IMR-90 (cell line): ENCODE measurements at regions not wholly inside any gene's neighbourhood (a gene's known extent, or its start where the extent isn't known, plus 50 kb on each side); places are given as distances from the start of the nearest gene placed in this dataset.
A peak's percentile ranks its signal among the peaks of the same experiment; 100 is the strongest.

ENCODE experiments used
- ATAC-seq: fragments of 200-7000 bp; cut with Tn5 transposase; 2 replicates; pipeline ENCODE4 v1.9.1; 2020; ENCODE audit warnings: low read depth, mild to moderate bottlenecking, moderate library complexity
- BruUV-seq: library from RNA; stranded (reverse); fragments of 400-500 nt; replicated peaks from 2 replicates; lab custom pipeline; 2021; lab: Mats Ljungman, UMichigan
- CTCF ChIA-PET: fragments of 300-600 bp; formaldehyde crosslinking; extraction: SDS; loops from one replicate; lab custom pipeline; 2021; ENCODE audit warnings: antibody characterized with exemption; lab: Yijun Ruan, JAX
- POLR2A ChIA-PET: fragments of 300-600 bp; sonication (Branson Sonifier 250); formaldehyde crosslinking; loops from one replicate; lab custom pipeline; 2022; ENCODE audit warnings: antibody characterized with exemption; ENCODE audit not compliant: unreplicated experiment; lab: Charles Lee
- DNase-seq: peaks from one replicate; pipeline ENCODE4 v3.0.0; 2013
- H2AFZ ChIP-seq: replicated peaks from 2 replicates; pipeline ENCODE3; 2013; ENCODE audit warnings: low read length, mild to moderate bottlenecking; ENCODE audit not compliant: poor library complexity
- H2AK5ac ChIP-seq: 2 replicates; pipeline ENCODE4 v1.6.1; 2013; ENCODE audit warnings: low read depth, low read length, inconsistent platforms
- H2AK9ac ChIP-seq: replicated peaks from 2 replicates; pipeline ENCODE3; 2013; ENCODE audit warnings: mild to moderate bottlenecking, low read depth, low read length, moderate library complexity; ENCODE audit not compliant: poor library complexity
- H2BK120ac ChIP-seq: 2 replicates; pipeline ENCODE4 v1.6.1; 2013; ENCODE audit warnings: low read depth, low read length, inconsistent platforms
- H2BK15ac ChIP-seq: 3 replicates; pipeline ENCODE4 v1.6.1; 2013; ENCODE audit warnings: low read depth, low read length, inconsistent platforms
- H2BK20ac ChIP-seq: 2 replicates; pipeline ENCODE4 v1.6.1; 2013; ENCODE audit warnings: low read depth, mild to moderate bottlenecking, inconsistent platforms, low read length, moderate library complexity
- H2BK5ac ChIP-seq: 2 replicates; pipeline ENCODE4 v1.6.1; 2013; ENCODE audit warnings: mild to moderate bottlenecking, low read depth, low read length, inconsistent platforms; ENCODE audit not compliant: poor library complexity, severe bottlenecking
- H3K14ac ChIP-seq: replicated peaks from 2 replicates; pipeline ENCODE4 v1.6.1; 2013; ENCODE audit warnings: low read depth, low read length, inconsistent platforms
- H3K18ac ChIP-seq: 2 replicates; pipeline ENCODE4 v1.6.1; 2013; ENCODE audit warnings: low read depth, low read length, control low read depth
- H3K23ac ChIP-seq: 2 replicates; pipeline ENCODE4 v1.6.1; 2013; ENCODE audit warnings: low read depth, low read length, inconsistent platforms
- H3K27ac ChIP-seq: 2 replicates; pipeline ENCODE4 v1.5.1; 2013; ENCODE audit warnings: mild to moderate bottlenecking, control low read depth, low read length; ENCODE audit not compliant: insufficient read depth
- H3K27me3 ChIP-seq: 2 replicates; pipeline ENCODE4 v1.6.1; 2013; ENCODE audit warnings: low read length; ENCODE audit not compliant: control insufficient read depth, insufficient read depth
- H3K36me3 ChIP-seq: 2 replicates; pipeline ENCODE4 v1.6.1; 2013; ENCODE audit warnings: low read length, mixed read lengths; ENCODE audit not compliant: control insufficient read depth, insufficient read depth
- H3K4ac ChIP-seq: 2 replicates; pipeline ENCODE4 v1.6.1; 2013; ENCODE audit warnings: low read depth, low read length, inconsistent platforms
- H3K4me1 ChIP-seq: 2 replicates; pipeline ENCODE4 v1.6.1; 2013; ENCODE audit warnings: low read length, mixed read lengths; ENCODE audit not compliant: control insufficient read depth, insufficient read depth
- H3K4me2 ChIP-seq: 2 replicates; pipeline ENCODE4 v1.6.1; 2013; ENCODE audit warnings: low read depth, mild to moderate bottlenecking, control low read depth, low read length, moderate library complexity
- H3K4me3 ChIP-seq: 2 replicates; pipeline ENCODE4 v1.5.1; 2013; ENCODE audit warnings: low read depth, mild to moderate bottlenecking, control low read depth, low read length, moderate library complexity; ENCODE audit not compliant: insufficient read depth
- H3K56ac ChIP-seq: 2 replicates; pipeline ENCODE4 v1.6.1; 2013; ENCODE audit warnings: low read length, inconsistent platforms; ENCODE audit not compliant: insufficient read depth; ENCODE audit errors: extremely low read depth
- H3K79me1 ChIP-seq, 2 experiments: 2 replicates each; pipeline ENCODE4 v1.6.1; 2013; ENCODE audit warnings: low read length in 2 of 2, inconsistent platforms in 1 of 2, low read depth in 1 of 2
- H3K9ac ChIP-seq: 2 replicates; pipeline ENCODE4 v1.6.1; 2013; ENCODE audit warnings: low read depth, low read length, control low read depth
- H3K9me1 ChIP-seq: 2 replicates; pipeline ENCODE4 v1.6.1; 2013; ENCODE audit warnings: low read length, inconsistent platforms; ENCODE audit not compliant: insufficient read depth
- H3K9me3 ChIP-seq: 2 replicates; pipeline ENCODE4 v1.6.1; 2013; ENCODE audit warnings: low read length; ENCODE audit not compliant: control insufficient read depth, insufficient read depth
- H4K20me1 ChIP-seq: 2 replicates; pipeline ENCODE4 v1.6.1; 2013; ENCODE audit warnings: low read length, inconsistent platforms; ENCODE audit not compliant: insufficient read depth
- H4K5ac ChIP-seq: 2 replicates; pipeline ENCODE4 v1.6.1; 2013; ENCODE audit warnings: mild to moderate bottlenecking, low read depth, low read length, control low read depth
- H4K8ac ChIP-seq, 2 experiments: 2 replicates each; pipeline ENCODE4 v1.6.1; 2013; ENCODE audit warnings: low read depth in 2 of 2, low read length in 2 of 2, control low read depth in 1 of 2, inconsistent platforms in 1 of 2
- H4K91ac ChIP-seq: 2 replicates; pipeline ENCODE4 v1.6.1; 2013; ENCODE audit warnings: low read depth, low read length, inconsistent platforms; ENCODE audit not compliant: insufficient read depth
- BHLHE40 ChIP-seq: fragments of 150-350 bp; IDR thresholded peaks from 2 replicates; pipeline ENCODE4 v1.6.1; 2016; ENCODE audit warnings: mild to moderate bottlenecking, low read depth, low read length
- CHD1 ChIP-seq: IDR thresholded peaks from 2 replicates; pipeline ENCODE4 v1.6.1; 2012; ENCODE audit warnings: low read depth, low read length, improper control_type of control experiment
- CTCF ChIP-seq: conservative IDR thresholded peaks from 2 replicates; pipeline ENCODE4 v1.5.1; 2012; ENCODE audit warnings: mild to moderate bottlenecking, low read depth, low read length, improper control_type of control experiment
- FOS ChIP-seq: fragments of 150-350 bp; IDR thresholded peaks from 2 replicates; pipeline ENCODE4 v1.6.1; 2016; ENCODE audit warnings: low read depth, low read length
- NFE2L2 ChIP-seq: fragments of 150-350 bp; IDR thresholded peaks from 2 replicates; pipeline ENCODE4 v1.6.1; 2016; ENCODE audit warnings: low read depth, mild to moderate bottlenecking, low read length
- RFX5 ChIP-seq: IDR thresholded peaks from 2 replicates; pipeline ENCODE4 v1.8.0; 2012; ENCODE audit warnings: low read depth, mild to moderate bottlenecking, low read length, moderate library complexity
- WGBS, 2 experiments: methylation state at CpG; one replicate each; pipeline versions ENCODE4 v1.1.5 to v1.1.7; 2013; ENCODE audit warnings: missing lambda C conversion rate in 2 of 2; ENCODE audit not compliant: insufficient read length in 1 of 2; ENCODE audit errors: extremely low coverage in 2 of 2; 5-methylcytosine and 5-hydroxymethylcytosine counted together
- dilution Hi-C: fragments of 300-500 bp; cut with HindIII; formaldehyde crosslinking; loops from one replicate; pipeline ENCODE4 v1.14.3; 2018; ENCODE audit warnings: low sequenced_read_pairs; ENCODE audit not compliant: unreplicated experiment
- in situ Hi-C: fragments of 300-500 bp; cut with MboI; formaldehyde crosslinking; loops from 3 replicates; pipeline ENCODE4 v1.14.3; 2019; ENCODE audit warnings: low sequenced_read_pairs, inconsistent platforms, mixed read lengths
- intact Hi-C: fragments of 100-400 bp; cut with micrococcal nuclease; formaldehyde crosslinking; loops from 2 replicates; pipeline ENCODE4 v1.10.0; 2022

DNA sequence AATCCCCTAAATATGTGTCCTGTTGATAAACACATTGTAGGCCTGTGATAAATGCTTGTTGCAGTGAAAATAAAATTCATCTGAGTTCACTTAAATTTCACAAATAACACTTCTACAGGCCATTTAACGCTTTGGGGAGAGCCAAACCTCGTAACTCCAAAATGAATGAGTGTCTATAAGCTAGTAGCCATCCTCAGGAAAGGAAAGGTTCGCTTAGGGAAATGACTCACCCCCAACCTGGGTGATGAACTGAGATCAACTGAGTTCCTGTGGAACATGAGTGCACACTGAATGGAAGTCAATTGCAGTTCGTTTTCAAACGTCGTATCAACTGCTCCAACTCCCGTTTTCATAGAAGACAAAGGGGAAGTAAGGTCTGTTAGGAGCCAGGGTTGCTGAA, 527.6 kb upstream of the ID2 start:
- POLR2A ChIA-PET = no interaction called here
- no TSS peak for BruUV-seq
- Histone ChIP-seq H2AK9ac (no peak overlapping the region), H3K56ac (no peak overlapping the region), H3K18ac (no peak overlapping the region; the same call in 1 of the 2 replicates), H3K23ac (no peak overlapping the region), H4K20me1 (no peaks in the 10 kb centered on the region), H3K4me3 (no peak overlapping the region), H2BK20ac (0 out of 2 replicates have a peak overlapping the region, but pooled peaks have one; percentile 6), H3K4ac (peak overlapping the region; percentile 33; the same call in 1 of the 2 replicates), H4K5ac (no peak overlapping the region), H2BK120ac (no peak overlapping the region), H3K4me2 (no peak overlapping the region), H2AK5ac (no peak overlapping the region), H4K8ac (no peak overlapping the region), H3K9me3 (0 out of 2 replicates have a peak, but pooled peaks cover 3% of the 10 kb centered on the region), H4K91ac (no peak overlapping the region), H3K9ac (no peak overlapping the region), H3K27me3 (no peaks in the 10 kb centered on the region), H2BK15ac (peak overlapping the region; percentile 57; the same call in 1 of the 3 replicates), H2AFZ (no peak overlapping the region), H3K4me1 (peaks cover 8% of the 10 kb centered on the region), H3K79me1 (no peaks in the 10 kb centered on the region), H3K14ac (no peak overlapping the region; the same call in 1 of the 2 replicates), H2BK5ac (no peak overlapping the region), H3K9me1 (peaks cover 7% of the 10 kb centered on the region; the same call in 1 of the 2 replicates), H3K36me3 (no peaks in the 10 kb centered on the region), H3K27ac (no peak overlapping the region)
- CTCF ChIA-PET = no interaction called here
- WGBS, 2 experiments = no CpG with 5 or more reads among the region's 7 CpGs
- in situ Hi-C loops (loop anchor here (25.0 kb wide), 1 partner anchor 533 kb away; the partner anchor contains the start of gene ID2), intact Hi-C loops (no loop called here), dilution Hi-C loops (no loop called here)
- TF ChIP-seq CTCF (no peak), RFX5 (no peak), NFE2L2 (no peak), BHLHE40 (no peak), FOS (no peak), CHD1 (no peak)
- DNase-seq (no peak), ATAC-seq (no peak)
